ENCODE measurements at regions not wholly inside any gene's neighbourhood (a gene's known extent, or its start where the extent isn't known, plus 50 kb on each side); places are given as distances from the start of the nearest gene placed in this dataset.

DNA sequence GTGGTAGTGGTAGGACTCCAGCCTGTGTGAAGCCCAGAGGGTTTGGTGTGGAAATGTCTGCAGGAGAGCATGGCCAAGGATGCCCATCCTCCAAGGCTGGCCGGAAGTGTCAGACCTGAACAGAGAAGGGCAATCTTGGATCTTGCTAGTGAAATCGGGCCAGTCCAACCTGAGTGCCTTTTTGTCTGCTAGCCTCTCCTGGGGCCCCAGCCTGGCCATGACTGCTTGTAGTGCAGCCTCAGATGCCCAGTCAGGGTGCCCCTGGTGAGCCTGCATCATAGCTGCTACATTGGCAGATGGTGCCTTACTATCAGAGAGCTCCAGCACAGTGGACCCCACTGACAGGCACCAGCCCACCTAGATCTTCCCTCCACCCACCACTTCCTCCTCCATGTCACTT, 99.3 kb upstream of the PCDH18 start:
- TF ChIP-seq, protein P1, sequence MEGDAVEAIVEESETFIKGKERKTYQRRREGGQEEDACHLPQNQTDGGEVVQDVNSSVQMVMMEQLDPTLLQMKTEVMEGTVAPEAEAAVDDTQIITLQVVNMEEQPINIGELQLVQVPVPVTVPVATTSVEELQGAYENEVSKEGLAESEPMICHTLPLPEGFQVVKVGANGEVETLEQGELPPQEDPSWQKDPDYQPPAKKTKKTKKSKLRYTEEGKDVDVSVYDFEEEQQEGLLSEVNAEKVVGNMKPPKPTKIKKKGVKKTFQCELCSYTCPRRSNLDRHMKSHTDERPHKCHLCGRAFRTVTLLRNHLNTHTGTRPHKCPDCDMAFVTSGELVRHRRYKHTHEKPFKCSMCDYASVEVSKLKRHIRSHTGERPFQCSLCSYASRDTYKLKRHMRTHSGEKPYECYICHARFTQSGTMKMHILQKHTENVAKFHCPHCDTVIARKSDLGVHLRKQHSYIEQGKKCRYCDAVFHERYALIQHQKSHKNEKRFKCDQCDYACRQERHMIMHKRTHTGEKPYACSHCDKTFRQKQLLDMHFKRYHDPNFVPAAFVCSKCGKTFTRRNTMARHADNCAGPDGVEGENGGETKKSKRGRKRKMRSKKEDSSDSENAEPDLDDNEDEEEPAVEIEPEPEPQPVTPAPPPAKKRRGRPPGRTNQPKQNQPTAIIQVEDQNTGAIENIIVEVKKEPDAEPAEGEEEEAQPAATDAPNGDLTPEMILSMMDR (conservative IDR thresholded peaks at IDR 0.05), result no peak
- H3K27ac ChIP-seq, result no peak overlapping the region

- H3K27ac ChIP-seq, result no peak overlapping the region
- TF ChIP-seq, protein P1 (conservative IDR thresholded peaks at IDR 0.05), result no peak
Observed at GRCh38 chr4:137630252-137630651, 98.0 kb upstream of the PCDH18 start.

- TF ChIP-seq, protein P1 (conservative IDR thresholded peaks at IDR 0.05), result no peak
- no peak overlapping the region for H3K27ac ChIP-seq
Observed at GRCh38 chr4:137627739-137628460, 95.6 kb upstream of the PCDH18 start.

DNA sequence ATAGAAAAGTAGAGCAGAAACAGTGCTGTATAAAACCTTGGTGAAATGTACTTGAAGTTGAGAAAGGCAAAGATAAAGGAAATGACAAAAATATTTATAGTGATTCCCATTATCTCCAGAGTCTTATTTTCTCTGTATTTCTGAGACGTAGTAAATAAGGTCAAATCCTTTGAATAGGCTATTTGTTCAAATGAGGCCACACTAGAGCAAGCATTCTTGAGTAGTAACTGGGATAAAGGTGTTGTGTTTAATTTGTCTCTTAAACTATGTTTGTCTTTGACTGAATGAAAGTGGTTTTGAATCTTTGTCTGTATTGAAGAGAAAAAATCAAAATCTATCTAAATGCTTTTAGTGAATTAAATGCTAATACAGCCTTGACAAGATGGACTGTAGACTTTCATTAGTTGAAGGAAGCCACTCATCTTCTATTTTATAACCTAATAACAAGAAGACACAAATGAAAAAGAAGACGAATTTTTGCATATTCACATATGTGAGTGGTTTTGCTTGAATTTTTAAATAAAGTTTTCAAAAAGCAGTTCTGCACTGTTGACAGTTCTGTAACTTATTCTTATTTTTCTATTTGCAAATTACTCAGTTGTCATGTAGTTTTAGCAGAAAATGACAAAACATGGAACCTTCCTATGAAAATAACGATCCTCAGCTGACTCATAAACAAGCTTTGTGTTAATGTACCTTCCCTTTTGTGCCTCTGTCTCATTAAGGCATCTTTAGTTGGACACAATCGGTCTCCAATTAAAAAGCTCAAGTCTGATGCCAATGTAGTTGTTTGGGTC, 94.8 kb upstream of the PCDH18 start:
- H3K27ac ChIP-seq, result no peak overlapping the region

GRCh38 chr4:137623013-137623412, 90.7 kb upstream of the PCDH18 start:
- TF ChIP-seq, protein P1 (conservative IDR thresholded peaks at IDR 0.05), result no peak
- no peak overlapping the region for H3K27ac ChIP-seq

More for the DNA sequence above, 94.8 kb upstream of the PCDH18 start:
- TF ChIP-seq, protein P1 (conservative IDR thresholded peaks at IDR 0.05), result no peak

DNA sequence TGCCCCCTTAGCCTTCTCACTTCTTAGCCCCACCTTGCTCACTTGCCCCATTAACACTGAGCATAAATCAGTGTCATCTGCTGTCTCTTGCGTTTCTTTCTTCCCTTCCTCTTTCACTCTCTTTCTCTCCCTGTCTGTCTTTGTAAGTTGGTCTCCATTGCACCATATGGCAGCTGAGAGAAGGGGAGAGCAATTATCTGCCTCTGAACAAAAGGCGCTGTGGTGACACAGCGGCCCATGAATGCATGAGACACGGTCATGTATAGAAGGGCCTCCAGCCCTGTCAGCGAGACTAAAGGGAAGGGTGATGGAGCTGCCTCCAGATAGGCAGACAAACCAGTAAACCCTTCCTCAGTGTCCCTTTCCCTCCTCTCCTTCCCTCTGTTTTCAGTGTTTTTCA, 88.8 kb upstream of the PCDH18 start:
- TF ChIP-seq, protein P1 (conservative IDR thresholded peaks at IDR 0.05), result no peak
- no peak overlapping the region for H3K27ac ChIP-seq

GRCh38 chr4:137614491-137614890, 82.2 kb upstream of the PCDH18 start:
- no peak overlapping the region for H3K27ac ChIP-seq
- TF ChIP-seq, protein P1 (conservative IDR thresholded peaks at IDR 0.05), result no peak
